SJCRH30 (cell line): ENCODE measurements at regions not wholly inside any gene's neighbourhood (a gene's known extent, or its start where the extent isn't known, plus 50 kb on each side); places are given as distances from the start of the nearest gene placed in this dataset.

Source experiments
- DNase-seq, 2 experiments: peaks; one replicate each; pipeline ENCODE4 v3.0.0-alpha.2; 2015 to 2020
- H3K27ac ChIP-seq: fragments of 250-450 bp; sonication (Bioruptor Pico); 2 replicates; pipeline ENCODE4 v1.5.1; 2020; ENCODE audit warnings: mild to moderate bottlenecking, moderate library complexity
- H3K27me3 ChIP-seq: fragments of 250-450 bp; sonication (Bioruptor Pico); 2 replicates; pipeline ENCODE4 v1.5.1; 2020; ENCODE audit warnings: mild to moderate bottlenecking, moderate library complexity
- H3K36me3 ChIP-seq: fragments of 250-450 bp; sonication (Bioruptor Pico); 2 replicates; pipeline ENCODE4 v1.5.1; 2020; ENCODE audit warnings: mild to moderate bottlenecking, moderate library complexity
- H3K4me1 ChIP-seq: fragments of 250-450 bp; sonication (Bioruptor Pico); 2 replicates; pipeline ENCODE4 v1.5.1; 2020; ENCODE audit warnings: mild to moderate bottlenecking, moderate library complexity
- H3K4me3 ChIP-seq: fragments of 250-450 bp; sonication (Bioruptor Pico); 2 replicates; pipeline ENCODE4 v1.5.1; 2020; ENCODE audit warnings: mild to moderate bottlenecking, moderate library complexity
- H3K9me3 ChIP-seq: fragments of 250-450 bp; sonication (Bioruptor Pico); replicated peaks from 2 replicates; pipeline ENCODE4 v1.5.1; 2020; ENCODE audit warnings: mild to moderate bottlenecking, moderate library complexity

DNA sequence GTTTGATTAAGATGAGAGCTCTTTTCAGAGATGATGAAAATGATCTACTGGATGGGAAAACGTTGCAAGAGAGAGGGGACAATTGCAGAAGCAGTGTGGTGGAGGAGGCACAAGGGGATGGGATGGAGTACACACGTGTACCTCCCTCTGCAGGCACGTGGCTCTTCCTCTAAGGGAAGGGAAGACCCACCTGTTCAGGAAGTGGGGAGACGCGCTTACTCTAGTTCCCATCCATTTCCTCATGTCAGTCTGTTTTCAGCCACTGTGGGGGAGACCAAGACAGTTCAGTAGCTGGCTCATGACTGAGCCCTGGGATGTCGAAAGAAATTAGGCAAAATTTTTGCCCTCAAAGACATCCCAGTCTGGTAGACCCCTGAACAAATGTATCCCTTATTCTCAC, 619.2 kb upstream of the CLINT1 start:
- peaks cover 3% of the 10 kb centered on the region; the same call in 1 of the 2 replicates for H3K4me1 ChIP-seq
- no peaks in the 10 kb centered on the region for H3K9me3 ChIP-seq
- H3K27me3 ChIP-seq = no peaks in the 10 kb centered on the region
- no peaks in the 10 kb centered on the region for H3K36me3 ChIP-seq
- DNase-seq = peak; percentile 16 to 36
- H3K4me3 ChIP-seq = no peak overlapping the region
- H3K27ac ChIP-seq = no peak overlapping the region

DNA sequence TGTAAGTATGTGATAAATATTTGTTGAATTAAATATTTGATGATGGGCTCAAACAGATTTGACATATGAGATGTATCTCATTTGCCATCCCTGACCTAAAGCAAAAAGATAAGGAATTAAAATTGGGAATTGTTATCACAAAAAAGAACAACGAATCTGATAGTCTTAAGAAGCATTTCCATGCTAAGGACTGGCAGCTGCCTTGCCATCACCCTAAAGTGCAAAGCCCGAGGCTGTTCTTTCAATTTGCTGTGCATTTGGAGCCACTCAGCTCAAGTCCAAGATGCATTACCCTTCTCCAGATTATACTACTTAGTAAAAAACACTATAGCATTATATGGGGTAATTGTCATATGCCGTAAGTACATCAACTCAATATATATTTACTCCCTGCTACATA, 618.3 kb upstream of the CLINT1 start:
- Histone ChIP-seq H3K4me1 (peaks cover 3% of the 10 kb centered on the region; the same call in 1 of the 2 replicates), H3K4me3 (no peak overlapping the region), H3K36me3 (no peaks in the 10 kb centered on the region), H3K9me3 (no peaks in the 10 kb centered on the region), H3K27ac (no peak overlapping the region), H3K27me3 (no peaks in the 10 kb centered on the region)
- no peak for DNase-seq

DNA sequence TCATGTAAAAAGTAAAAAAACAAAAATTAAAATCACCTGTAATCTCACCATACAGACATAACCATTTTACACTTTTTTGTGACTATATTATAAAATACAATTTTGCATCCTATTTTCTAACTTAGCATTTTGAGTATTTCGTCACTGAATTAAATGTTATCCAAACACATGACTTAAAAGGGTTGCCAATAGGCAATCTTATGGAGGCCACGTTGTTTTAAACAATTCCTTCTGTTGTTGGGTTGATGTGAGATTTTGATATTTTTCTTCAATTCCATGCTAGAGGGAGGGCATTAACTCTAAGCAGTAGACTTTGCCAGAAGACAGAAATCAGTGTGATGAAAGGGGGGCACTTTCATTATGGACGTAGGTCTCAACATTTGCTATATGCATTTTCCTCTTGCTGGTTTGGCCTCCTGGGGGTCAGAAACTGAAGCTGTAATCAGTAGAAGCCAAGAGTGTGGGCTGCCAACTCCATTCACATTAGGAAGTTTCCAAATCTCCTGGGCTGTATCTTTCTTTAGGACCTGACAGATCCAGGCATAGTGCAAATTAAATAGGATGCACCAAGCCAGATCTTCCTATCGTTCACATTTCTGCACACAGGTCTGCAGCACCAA, 614.2 kb upstream of the CLINT1 start:
- H3K27ac ChIP-seq = no peak overlapping the region
- no peak overlapping the region for H3K4me3 ChIP-seq
- peaks cover 9% of the 10 kb centered on the region for H3K4me1 ChIP-seq
- H3K36me3 ChIP-seq = no peaks in the 10 kb centered on the region
- no peaks in the 10 kb centered on the region for H3K9me3 ChIP-seq
- DNase-seq = no peak
- no peaks in the 10 kb centered on the region for H3K27me3 ChIP-seq

DNA sequence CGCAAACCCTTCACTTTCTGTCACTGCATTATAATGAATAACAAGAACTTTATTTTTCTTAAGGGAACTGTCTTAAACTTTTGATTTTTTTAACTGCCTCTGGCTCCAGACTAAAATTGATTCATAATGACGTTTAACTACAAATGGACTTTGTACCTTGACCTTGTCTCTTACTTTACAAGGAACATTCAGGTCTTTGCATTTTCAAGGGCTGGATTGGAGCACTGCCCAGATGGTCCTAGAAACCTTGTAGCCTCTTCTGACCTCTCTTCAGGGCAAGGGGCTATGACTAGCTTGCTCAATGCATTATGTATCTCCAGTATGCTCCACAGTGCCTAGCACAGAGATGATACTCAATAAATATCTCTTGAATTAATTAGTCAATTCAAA, 612.6 kb upstream of the CLINT1 start:
- Histone ChIP-seq H3K27ac (no peak overlapping the region), H3K9me3 (no peaks in the 10 kb centered on the region), H3K36me3 (no peaks in the 10 kb centered on the region), H3K4me3 (no peak overlapping the region), H3K27me3 (no peaks in the 10 kb centered on the region), H3K4me1 (peaks cover 9% of the 10 kb centered on the region)
- no peak for DNase-seq

DNA sequence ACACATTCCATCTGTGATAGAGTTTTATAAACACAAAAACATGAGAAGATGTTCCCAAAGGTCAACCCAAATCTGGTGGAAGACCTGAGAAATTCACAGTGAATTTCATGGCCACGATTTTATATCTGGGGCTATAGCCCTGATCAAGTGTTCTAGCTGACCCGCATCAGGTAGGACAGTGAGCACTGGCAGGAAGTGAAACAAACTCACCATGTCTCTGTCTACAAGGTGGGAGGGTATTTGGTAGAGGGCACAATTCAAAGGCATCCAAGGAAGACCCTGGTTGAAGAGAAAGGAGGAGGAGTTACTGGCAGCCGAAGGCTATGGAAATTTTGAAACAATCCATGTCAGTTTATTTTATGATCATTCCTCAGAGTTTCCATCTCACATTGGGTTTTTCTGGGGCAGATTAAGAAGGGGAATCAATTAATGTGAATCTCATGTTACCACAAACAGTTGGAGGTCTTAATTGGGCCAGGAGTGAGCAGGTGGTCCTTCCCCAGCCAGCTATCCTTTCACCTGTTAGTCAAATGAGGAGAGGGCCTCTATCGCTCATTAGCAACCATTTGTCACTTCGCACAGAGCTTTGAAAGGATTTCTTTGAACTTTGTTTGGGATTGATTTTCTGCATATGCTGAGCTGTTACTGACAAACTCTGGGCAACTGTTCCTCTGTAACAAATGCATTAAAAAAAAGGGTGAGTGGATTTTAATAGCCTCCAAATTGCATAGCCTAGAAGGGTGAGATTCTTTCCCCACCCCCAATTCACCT, 612.0 kb upstream of the CLINT1 start:
- DNase-seq = peak; percentile 19 to 56
- H3K9me3 ChIP-seq = no peaks in the 10 kb centered on the region
- H3K27me3 ChIP-seq = no peaks in the 10 kb centered on the region
- peaks cover 9% of the 10 kb centered on the region for H3K4me1 ChIP-seq
- H3K4me3 ChIP-seq = no peak overlapping the region
- no peaks in the 10 kb centered on the region for H3K36me3 ChIP-seq
- no peak overlapping the region for H3K27ac ChIP-seq

DNA sequence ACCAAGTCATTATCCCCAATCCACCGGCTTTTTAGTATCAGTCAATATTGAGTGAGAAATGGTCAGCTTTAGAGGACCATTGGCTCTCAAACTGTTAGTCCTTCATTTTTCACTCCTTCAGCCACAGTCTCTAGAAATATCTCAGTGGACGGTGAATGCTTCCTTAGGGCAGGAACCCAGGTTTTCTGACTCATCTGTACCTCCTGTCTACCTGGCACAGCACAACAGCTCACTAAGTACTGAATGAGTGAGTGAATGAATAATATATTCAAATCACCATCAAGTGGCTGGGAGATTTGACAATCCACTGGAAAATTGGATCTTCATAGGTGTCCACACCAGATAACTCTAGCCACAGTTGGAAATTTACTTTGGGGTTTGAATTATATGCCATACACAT, 609.5 kb upstream of the CLINT1 start:
- Histone ChIP-seq H3K27me3 (no peaks in the 10 kb centered on the region), H3K4me1 (peaks cover 22% of the 10 kb centered on the region), H3K4me3 (no peak overlapping the region), H3K9me3 (no peaks in the 10 kb centered on the region), H3K36me3 (no peaks in the 10 kb centered on the region), H3K27ac (no peak overlapping the region)
- DNase-seq = no peak

DNA sequence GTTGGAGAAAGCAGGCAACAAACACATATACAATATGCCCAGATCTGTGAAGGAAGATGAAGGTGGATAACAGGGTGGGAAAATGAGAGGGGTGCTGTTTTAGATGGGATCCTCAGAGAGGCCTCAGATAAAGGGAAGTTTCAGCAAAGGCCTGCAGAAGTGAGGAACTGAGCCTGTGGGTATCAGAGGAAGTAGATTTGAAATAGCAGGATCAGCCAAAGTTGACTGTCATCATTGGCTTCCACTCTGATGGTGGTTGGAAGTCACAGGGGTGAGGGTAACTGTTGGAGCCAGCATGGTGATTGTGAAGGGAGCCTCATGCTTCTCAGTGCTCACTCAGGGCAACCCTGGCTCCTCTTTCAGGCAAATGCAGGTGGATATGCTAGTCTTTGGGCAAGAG, 607.2 kb upstream of the CLINT1 start:
- DNase-seq = no peak
- Histone ChIP-seq H3K27me3 (no peaks in the 10 kb centered on the region), H3K9me3 (no peaks in the 10 kb centered on the region), H3K4me3 (no peak overlapping the region), H3K4me1 (peaks cover 15% of the 10 kb centered on the region), H3K27ac (no peak overlapping the region), H3K36me3 (no peaks in the 10 kb centered on the region)

DNA sequence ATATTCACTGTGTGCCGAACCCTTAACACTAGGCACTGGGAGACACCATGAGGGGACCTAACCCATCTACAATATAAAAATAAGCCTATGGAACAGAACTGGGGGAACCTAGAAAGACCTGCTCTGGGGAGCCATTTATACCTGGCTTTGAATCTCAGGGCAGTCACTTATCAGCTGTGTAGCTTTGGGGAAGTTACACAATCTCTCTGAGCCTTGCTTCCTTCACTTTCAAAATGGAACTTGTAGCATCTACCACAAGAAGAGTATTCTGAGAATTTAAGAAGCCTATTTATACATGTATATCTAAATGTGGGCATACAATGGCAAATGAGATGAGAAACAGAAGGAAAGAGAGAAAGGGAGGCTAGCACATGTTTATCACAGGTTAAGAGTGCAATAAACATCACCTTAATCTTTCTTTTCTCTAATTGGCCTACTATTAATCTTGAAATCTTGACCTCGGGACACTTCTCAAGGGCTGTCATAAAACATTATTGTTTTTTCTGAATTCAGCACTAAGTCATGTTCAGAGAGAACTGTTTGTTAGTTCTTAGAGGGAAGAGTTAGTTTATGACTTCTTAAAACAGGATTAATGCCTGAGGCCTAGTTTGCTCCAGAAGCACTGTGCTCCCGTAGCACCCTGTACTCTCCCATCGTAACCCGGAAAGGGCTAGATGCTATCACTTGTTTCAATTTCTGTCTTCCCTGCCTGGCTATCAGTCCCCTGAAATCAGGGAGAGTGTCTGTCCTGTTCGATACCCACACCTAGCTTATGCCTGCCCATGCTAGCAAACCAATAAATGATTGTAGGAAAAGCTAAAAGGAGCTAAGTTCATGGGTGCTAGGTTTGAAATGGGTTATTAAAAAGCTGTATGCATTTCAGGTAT, 606.4 kb upstream of the CLINT1 start:
- Histone ChIP-seq H3K36me3 (no peaks in the 10 kb centered on the region), H3K27ac (peak overlapping the region; percentile 44; the same call in 1 of the 2 replicates), H3K4me1 (peaks cover 13% of the 10 kb centered on the region), H3K4me3 (no peak overlapping the region), H3K9me3 (no peaks in the 10 kb centered on the region), H3K27me3 (no peaks in the 10 kb centered on the region)
- no peak for DNase-seq

DNA sequence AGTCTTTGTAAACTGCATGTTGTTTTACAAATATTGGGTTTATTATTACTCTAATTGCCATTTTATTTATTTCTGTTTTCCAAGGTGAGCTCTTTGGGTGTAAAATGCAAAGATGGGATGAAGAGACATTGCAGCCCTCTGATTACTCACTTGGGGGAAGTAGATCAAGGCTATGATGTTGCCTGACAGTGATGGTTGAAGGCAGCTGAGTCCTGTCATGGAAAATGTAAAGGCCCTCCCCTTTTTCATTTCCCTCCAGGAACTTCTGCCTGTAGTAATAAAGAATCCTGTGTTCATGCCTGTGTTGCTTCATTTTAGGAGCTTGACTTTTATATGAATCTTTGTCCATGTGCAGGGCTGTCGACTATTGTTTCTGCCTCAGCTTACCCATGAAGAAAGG, 605.4 kb upstream of the CLINT1 start:
- Histone ChIP-seq H3K9me3 (no peaks in the 10 kb centered on the region), H3K4me1 (peaks cover 13% of the 10 kb centered on the region), H3K36me3 (no peaks in the 10 kb centered on the region), H3K4me3 (no peak overlapping the region), H3K27ac (peak overlapping the region; percentile 44), H3K27me3 (no peaks in the 10 kb centered on the region)
- DNase-seq = peak; percentile 71 to 88

DNA sequence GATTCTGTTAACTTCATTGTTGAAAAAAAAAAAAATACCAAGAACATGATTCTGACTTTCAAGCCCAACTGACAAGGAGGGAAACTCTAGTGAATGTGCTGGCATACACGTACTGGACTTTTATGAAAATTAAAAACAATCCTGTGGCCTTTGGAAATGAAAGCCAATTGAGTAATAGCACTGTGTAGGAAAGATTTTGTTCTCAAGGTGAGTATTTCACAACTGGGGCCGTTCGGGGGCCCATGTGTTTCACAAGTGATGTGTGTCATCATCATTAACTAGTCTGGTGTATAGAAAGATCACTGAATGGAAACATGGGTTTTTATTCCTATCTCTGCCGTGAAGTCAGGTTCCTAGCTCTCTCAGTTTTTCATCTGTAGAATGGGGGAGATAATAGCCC, 605.0 kb upstream of the CLINT1 start:
- no peak for DNase-seq
- no peak overlapping the region for H3K27ac ChIP-seq

DNA sequence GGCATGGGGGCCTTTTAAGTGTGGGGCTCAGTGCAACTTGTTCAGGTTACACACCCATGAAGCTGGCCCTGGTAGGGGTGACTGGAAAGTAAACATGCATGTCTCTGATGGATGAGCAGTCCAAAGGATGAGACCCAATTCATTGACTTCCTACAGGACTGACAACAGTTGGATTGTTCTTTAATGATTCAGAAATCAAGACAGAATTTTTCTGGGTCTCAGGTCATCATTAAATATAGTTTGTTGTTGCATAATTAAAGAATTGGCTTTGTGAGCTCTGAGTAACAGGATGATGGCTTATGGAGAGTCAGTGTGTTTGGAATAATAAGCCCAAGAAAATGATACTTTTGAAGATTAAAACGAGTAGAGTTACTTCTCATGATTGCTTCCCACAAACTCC, 604.2 kb upstream of the CLINT1 start:
- Histone ChIP-seq H3K4me1 (peaks cover 13% of the 10 kb centered on the region), H3K4me3 (no peak overlapping the region), H3K36me3 (no peaks in the 10 kb centered on the region), H3K27me3 (no peaks in the 10 kb centered on the region), H3K27ac (no peak overlapping the region), H3K9me3 (no peaks in the 10 kb centered on the region; the same call in 1 of the 2 replicates)
- DNase-seq = no peak

More for the DNA sequence above, 605.0 kb upstream of the CLINT1 start:
- no peaks in the 10 kb centered on the region for H3K36me3 ChIP-seq
- no peaks in the 10 kb centered on the region for H3K9me3 ChIP-seq
- H3K27me3 ChIP-seq = no peaks in the 10 kb centered on the region
- no peak overlapping the region for H3K4me3 ChIP-seq
- H3K4me1 ChIP-seq = peaks cover 13% of the 10 kb centered on the region

DNA sequence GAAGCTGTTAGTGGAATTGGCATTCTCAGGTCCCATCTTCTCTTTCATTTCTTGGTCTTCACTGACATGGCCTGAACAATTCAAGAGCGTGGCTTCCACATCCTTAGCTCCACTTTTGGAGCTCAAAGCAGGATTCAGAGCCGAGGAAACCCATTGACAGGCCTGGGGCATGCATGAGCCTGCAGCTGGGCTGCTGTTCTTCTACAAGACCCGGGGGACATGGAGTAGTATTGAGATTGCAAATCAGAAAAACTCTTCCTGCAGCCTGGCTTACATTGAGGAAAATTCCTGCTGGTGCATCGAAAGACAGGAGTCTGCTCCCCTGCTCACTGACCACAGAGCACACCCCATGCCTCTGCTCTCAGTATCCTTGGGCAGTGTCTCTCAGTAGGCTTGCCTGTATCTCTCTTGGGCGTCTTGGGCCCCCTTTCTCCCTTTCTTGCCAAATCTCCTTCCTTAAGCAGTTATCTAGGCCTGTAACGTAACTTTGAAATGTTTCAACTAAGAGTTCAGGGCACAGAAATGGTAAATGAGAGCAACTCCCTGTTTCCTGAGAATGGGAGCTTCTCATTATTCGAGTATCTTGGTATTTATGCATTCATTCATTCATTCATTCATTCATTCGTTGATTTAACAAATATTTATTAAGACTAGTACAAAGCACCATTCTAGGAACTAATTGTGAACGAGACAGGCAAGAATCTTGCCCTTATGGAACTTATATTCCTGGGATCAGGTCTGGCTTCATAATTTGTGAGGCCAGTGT, 603.6 kb upstream of the CLINT1 start:
- H3K27ac ChIP-seq = no peak overlapping the region
- no peaks in the 10 kb centered on the region; the same call in 1 of the 2 replicates for H3K9me3 ChIP-seq
- no peaks in the 10 kb centered on the region for H3K27me3 ChIP-seq
- H3K4me1 ChIP-seq = peaks cover 13% of the 10 kb centered on the region
- no peak for DNase-seq
- no peaks in the 10 kb centered on the region for H3K36me3 ChIP-seq
- no peak overlapping the region for H3K4me3 ChIP-seq

DNA sequence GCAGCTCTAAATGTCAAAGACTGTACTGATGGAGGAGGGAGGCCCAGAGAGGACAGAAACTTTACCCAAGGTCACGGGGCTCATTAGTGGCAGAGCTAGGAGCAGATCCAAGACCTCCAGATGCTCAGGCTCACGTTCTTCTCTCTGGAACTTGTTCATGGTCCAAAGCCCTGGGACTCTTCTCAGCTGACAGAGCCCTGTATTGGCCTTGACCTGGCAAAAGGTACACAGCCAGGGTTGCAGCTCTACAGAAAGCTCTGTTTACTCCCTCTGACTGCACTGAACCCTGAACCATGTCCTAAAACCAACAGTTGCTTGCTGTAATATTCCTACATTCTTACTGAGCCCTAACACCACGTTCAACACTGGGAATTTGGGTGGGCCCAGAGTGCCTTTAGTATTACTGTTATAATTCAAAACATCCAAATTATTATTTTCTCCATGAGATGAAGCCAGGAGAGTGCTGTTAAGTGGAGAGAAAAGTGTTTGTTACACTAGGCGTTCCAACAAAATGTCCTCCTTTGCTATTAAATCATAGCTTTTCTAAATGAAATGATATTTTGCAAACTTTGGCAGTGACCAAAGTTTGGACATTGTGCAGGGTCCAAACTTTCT, 602.4 kb upstream of the CLINT1 start:
- Histone ChIP-seq H3K27ac (no peak overlapping the region), H3K9me3 (no peaks in the 10 kb centered on the region; the same call in 1 of the 2 replicates), H3K4me3 (no peak overlapping the region), H3K36me3 (no peaks in the 10 kb centered on the region), H3K4me1 (peaks cover 19% of the 10 kb centered on the region), H3K27me3 (no peaks in the 10 kb centered on the region)
- DNase-seq = no peak

DNA sequence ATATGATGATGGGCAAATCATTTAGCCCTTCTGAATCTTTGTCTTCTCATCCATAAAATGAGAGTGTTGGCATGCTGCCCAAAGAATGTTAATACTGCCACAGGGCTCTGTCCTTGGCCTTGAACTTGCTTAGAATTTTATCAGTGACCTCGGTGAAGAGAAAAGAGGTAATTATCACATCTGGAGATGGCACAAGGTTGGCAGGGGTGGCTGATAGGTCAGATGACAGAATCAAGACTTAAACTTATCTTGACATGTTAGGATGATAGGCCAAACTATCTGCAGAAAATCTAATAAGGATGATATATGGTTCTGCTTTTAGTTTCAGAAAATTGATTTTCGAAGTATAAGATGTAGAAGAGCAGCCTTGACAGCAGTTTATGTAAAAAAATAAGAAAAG, 599.1 kb upstream of the CLINT1 start:
- peaks cover 12% of the 10 kb centered on the region for H3K4me1 ChIP-seq
- no peaks in the 10 kb centered on the region for H3K27me3 ChIP-seq
- H3K9me3 ChIP-seq = no peaks in the 10 kb centered on the region; the same call in 1 of the 2 replicates
- H3K36me3 ChIP-seq = no peaks in the 10 kb centered on the region
- no peak for DNase-seq
- H3K4me3 ChIP-seq = no peak overlapping the region
- no peak overlapping the region for H3K27ac ChIP-seq
